ENCODE measurements at regions not wholly inside any gene's neighbourhood (a gene's known extent, or its start where the extent isn't known, plus 50 kb on each side); places are given as distances from the start of the nearest gene placed in this dataset.

- TF ChIP-seq EZH2 (IDR thresholded peaks at IDR 0.05) (no peak), CTCF (IDR thresholded peaks at IDR 0.05) (no peak), EZH2phosphoT487 (IDR thresholded peaks at IDR 0.05) (no peak)
Observed at GRCh38 chr2:57693965-57694364, 352.6 kb upstream of the VRK2 start.
